Naive thymus-derived CD8-positive, alpha-beta T cell (primary cell): ENCODE measurements at regions not wholly inside any gene's neighbourhood (a gene's known extent, or its start where the extent isn't known, plus 50 kb on each side); places are given as distances from the start of the nearest gene placed in this dataset.

Experiments
- ATAC-seq, 2 donors: fragments of 150-1000 bp; cut with Tn5 transposase in 1 of 2; sonication (Bioruptor Pico), chemical (Tn5 transposase) in 1 of 2; 1 replicate in 1 of 2; 2 replicates in 1 of 2; pipeline ENCODE4 v1.10.0; 2021; ENCODE audit warnings: mild to moderate bottlenecking in 2 of 2, moderate library complexity in 2 of 2
- POLR2A ChIA-PET: fragments of 350-600 bp; sonication (Branson Sonifier 250); formaldehyde crosslinking; loops from one replicate; lab custom pipeline; 2021; ENCODE audit warnings: antibody characterized with exemption; lab: Charles Lee
- DNase-seq, 10 donors: peaks; one replicate each; pipeline versions ENCODE4 v3.0.0 to v3.0.0-alpha.2; 2020 to 2022
- H3K27ac Mint-ChIP-seq, 10 donors: one replicate each; pipeline ENCODE4 v1.8.0; 2020 to 2022; ENCODE audit warnings: mild to moderate bottlenecking in 10 of 10, mixed read lengths in 10 of 10, moderate library complexity in 4 of 10, inconsistent platforms in 1 of 10
- H3K27me3 Mint-ChIP-seq, 5 donors: one replicate each; pipeline ENCODE4 v1.8.0; 2021 to 2022; ENCODE audit warnings: mixed read lengths in 5 of 5
- H3K36me3 Mint-ChIP-seq, 3 donors: one replicate each; pipeline ENCODE4 v1.8.0; 2020 to 2022; ENCODE audit warnings: mixed read lengths in 3 of 3, mild to moderate bottlenecking in 2 of 3, inconsistent platforms in 1 of 3
- H3K4me1 Mint-ChIP-seq, 4 donors: one replicate each; pipeline ENCODE4 v1.8.0; 2021 to 2022; ENCODE audit warnings: mixed read lengths in 4 of 4
- H3K4me3 Mint-ChIP-seq, 10 donors: one replicate each; pipeline ENCODE4 v1.8.0; 2020 to 2022; ENCODE audit warnings: mild to moderate bottlenecking in 10 of 10, mixed read lengths in 10 of 10, moderate library complexity in 6 of 10, inconsistent platforms in 1 of 10
- H3K9me3 Mint-ChIP-seq, 9 donors: one replicate each; pipeline ENCODE4 v1.8.0; 2020 to 2022; ENCODE audit warnings: mixed read lengths in 9 of 9, mild to moderate bottlenecking in 3 of 9, inconsistent platforms in 1 of 9, moderate library complexity in 1 of 9

DNA sequence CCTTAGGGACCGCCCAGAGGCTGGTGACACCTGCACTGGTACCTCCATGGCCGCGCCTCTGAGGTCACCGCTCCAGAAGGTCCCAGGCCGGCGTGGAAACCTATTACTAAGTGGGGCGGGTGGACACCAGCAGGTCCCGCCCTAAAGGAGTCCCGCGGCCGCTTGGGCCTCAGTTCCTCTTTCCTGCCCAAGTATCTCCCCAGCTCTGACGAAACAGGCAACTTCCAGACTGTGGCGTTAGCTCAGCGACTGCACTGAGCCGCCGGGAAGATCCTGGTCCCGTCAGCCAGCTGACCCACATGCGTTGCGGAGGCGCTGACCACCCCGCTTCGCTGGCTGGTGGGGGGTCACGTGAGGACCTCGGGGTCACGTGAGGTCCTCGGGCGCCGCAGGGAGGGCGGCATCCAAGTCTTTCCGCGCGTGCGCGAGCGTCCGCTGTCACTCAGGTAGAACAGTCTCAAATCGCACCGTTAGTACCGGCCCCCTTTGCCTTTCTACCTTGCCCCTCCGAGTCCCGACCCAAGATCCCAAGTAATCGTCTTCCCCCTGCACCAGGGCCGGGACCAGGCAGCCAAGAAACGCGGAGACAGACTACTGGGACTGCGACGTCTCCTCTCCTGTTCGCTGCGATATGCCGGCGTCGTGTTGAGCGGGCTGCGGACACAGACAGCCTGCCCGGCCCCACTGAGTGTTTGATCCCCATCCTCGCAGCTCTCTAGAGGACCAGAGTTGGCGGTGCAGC, 53.7 kb upstream of the KDM4C start:
- Mint-ChIP-seq H3K4me3 (peak overlapping the region; percentile 90 to 97 (median 93)), H3K36me3 (peaks cover 0 to 3% (median 0%) of the 10 kb centered on the region in 3 donors), H3K27ac (peak overlapping the region; percentile 93 to 99 (median 96)), H3K9me3 (peaks cover 0 to 8% (median 2%) of the 10 kb centered on the region in 9 donors), H3K4me1 (peaks cover 6 to 21% (median 12%) of the 10 kb centered on the region in 4 donors), H3K27me3 (no peaks in the 10 kb centered on the region)
- peak; percentile 64 to 94 (median 80) for DNase-seq
- POLR2A ChIA-PET, result interaction anchor here (0.7 to 7.0 kb wide), 14 partner anchors 12 to 907 kb away, joined by 3 to 113 read pairs (median 6); partner anchors contain the start of genes KDM4C, RANBP6 and UHRF2
- peak; percentile 88 to 93 for ATAC-seq

GRCh38 chr9:6702707-6703106, 55.1 kb upstream of the KDM4C start:
- Mint-ChIP-seq H3K9me3 (no peaks in the 10 kb centered on the region), H3K27me3 (no peaks in the 10 kb centered on the region), H3K27ac (peak overlapping the region in 7 of 10 donors; percentile 12 to 99 (median 78)), H3K36me3 (no peaks in the 10 kb centered on the region), H3K4me3 (peak overlapping the region; percentile 90 to 97 (median 93)), H3K4me1 (peaks cover 6 to 21% (median 12%) of the 10 kb centered on the region in 4 donors)
- no peak for ATAC-seq
- no peak for DNase-seq
- POLR2A ChIA-PET, result interaction anchor here (1.1 to 7.0 kb wide), 7 partner anchors 13 to 687 kb away, joined by 3 to 113 read pairs (median 25); partner anchors contain the start of genes KDM4C, RANBP6 and UHRF2

DNA sequence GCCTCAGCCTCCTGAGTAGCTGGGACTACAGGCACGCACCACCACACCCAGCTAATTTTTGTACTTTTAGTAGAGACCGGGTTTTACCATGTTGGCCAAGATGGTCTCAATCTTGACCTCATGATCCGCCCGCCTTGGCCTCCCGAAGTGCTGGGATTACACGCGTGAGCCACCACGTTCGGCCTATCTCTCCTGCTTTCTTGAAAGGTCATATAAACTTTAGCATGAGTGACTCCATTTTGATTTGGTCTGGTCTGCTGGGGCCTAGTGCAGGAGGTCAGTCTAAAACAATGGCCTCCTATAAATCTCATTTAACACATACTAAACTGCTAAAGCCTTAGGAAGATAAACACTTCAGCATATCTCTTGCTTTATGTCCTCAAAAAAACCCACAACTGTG, 50.6 kb upstream of the GLDC start:
- POLR2A ChIA-PET, result interaction anchor here (2.4 kb wide), 1 partner anchor 14 kb away, joined by 8 read pairs; no protein-coding TSS in a partner anchor
- H3K36me3 Mint-ChIP-seq, result no peaks in the 10 kb centered on the region
- ATAC-seq (no peak), DNase-seq (no peak)
- H3K27me3 Mint-ChIP-seq, result no peaks in the 10 kb centered on the region
- no peak overlapping the region for H3K27ac Mint-ChIP-seq
- H3K4me1 Mint-ChIP-seq, result peaks cover 0 to 28% (median 0%) of the 10 kb centered on the region in 4 donors
- no peaks in the 10 kb centered on the region for H3K9me3 Mint-ChIP-seq
- H3K4me3 Mint-ChIP-seq, result no peak overlapping the region

- H3K27ac Mint-ChIP-seq, result peak overlapping the region in 1 of 10 donors; percentile 38
- no peak overlapping the region for H3K4me3 Mint-ChIP-seq
- H3K36me3 Mint-ChIP-seq, result no peaks in the 10 kb centered on the region
- no peaks in the 10 kb centered on the region for H3K9me3 Mint-ChIP-seq
- peaks cover 0 to 27% (median 0%) of the 10 kb centered on the region in 4 donors for H3K4me1 Mint-ChIP-seq
- POLR2A ChIA-PET, result no interaction called here
- H3K27me3 Mint-ChIP-seq, result no peaks in the 10 kb centered on the region
- no peak for ATAC-seq
- DNase-seq, result no peak
Measured at GRCh38 chr9:6695121-6695814, 49.7 kb upstream of the GLDC start.
